GM10266 (cell line): ENCODE measurements at regions not wholly inside any gene's neighbourhood (a gene's known extent, or its start where the extent isn't known, plus 50 kb on each side); places are given as distances from the start of the nearest gene placed in this dataset.

ENCODE experiments used
- DNase-seq: peaks from one replicate; pipeline ENCODE4 v3.0.0; 2012; ENCODE audit errors: extremely low spot score
- CTCF ChIP-seq: IDR thresholded peaks from 2 replicates; pipeline ENCODE4 v1.5.1; 2012; ENCODE audit warnings: mild to moderate bottlenecking, low read depth; ENCODE audit not compliant: control insufficient read depth, insufficient read depth; ENCODE audit errors: missing control alignments

- no peak for TF ChIP-seq CTCF
- DNase-seq, result no peak
These were observed 295.7 kb downstream of the CHRM3 start for GRCh38 chr1:239682046-239682445.

- no peak for DNase-seq
- TF ChIP-seq CTCF, result no peak
These were observed 296.6 kb downstream of the CHRM3 start for GRCh38 chr1:239682960-239683359.

GRCh38 chr1:239686386-239686785, 300.0 kb downstream of the CHRM3 start:
- no peak for DNase-seq
- no peak for TF ChIP-seq CTCF

- TF ChIP-seq CTCF, result no peak
- no peak for DNase-seq
These were observed 309.9 kb downstream of the CHRM3 start for GRCh38 chr1:239696317-239696716.

- no peak for TF ChIP-seq CTCF
- DNase-seq, result no peak
These were observed 314.3 kb downstream of the CHRM3 start for GRCh38 chr1:239700667-239701066.

GRCh38 chr1:239703075-239703474, 316.7 kb downstream of the CHRM3 start:
- DNase-seq, result no peak
- no peak for TF ChIP-seq CTCF

GRCh38 chr1:239706245-239706892, 320.0 kb downstream of the CHRM3 start:
- no peak for TF ChIP-seq CTCF
- no peak for DNase-seq
